ENCODE measurements at regions not wholly inside any gene's neighbourhood (a gene's known extent, or its start where the extent isn't known, plus 50 kb on each side); places are given as distances from the start of the nearest gene placed in this dataset.

DNA sequence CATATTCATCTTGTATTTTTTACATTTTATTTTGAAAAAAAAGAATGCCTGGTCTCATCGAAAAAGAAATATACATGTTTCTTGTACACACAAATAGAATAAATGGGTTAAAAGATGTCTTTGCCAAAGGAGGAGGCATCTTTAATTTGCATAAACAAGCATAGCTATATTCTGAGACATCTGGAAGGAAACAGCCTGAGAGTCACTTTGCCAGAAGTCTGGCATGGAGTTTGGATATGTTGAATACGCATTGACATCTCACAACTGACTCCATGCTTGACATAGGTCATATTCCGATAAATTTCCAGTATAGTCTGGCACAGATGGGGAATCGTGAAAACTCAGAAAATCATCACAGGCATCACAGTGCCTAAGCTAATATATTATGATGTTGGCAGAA, 1317.5 kb upstream of the CELF4 start:
- Mint-ChIP-seq H3K9me3 (peaks cover 10% of the 10 kb centered on the region), H3K4me3 (no peak overlapping the region)

DNA sequence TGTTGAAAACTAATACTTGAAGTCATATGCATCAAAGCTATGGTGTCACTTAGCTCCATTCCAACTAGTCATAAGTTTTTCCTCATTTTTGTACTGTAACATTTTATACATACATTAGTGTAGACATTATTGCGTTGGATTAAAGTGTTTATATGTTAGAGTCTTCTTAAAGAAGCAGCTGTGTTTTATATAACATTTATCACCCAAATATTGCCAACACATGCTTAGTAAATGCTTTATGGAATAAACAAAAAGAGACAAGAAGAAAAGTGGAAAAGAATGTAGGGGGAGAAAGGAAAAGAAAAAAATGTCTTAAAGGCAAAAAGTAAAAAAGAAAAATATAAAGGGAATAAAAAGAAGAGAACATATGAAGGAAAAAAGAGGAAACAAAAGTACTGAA, 1314.3 kb upstream of the CELF4 start:
- H3K4me1 Mint-ChIP-seq = no peaks in the 10 kb centered on the region
- DNase-seq (ENCODE audit: low spot score in 2 of 2) (no peak), ATAC-seq (no peak)
- peaks cover 10% of the 10 kb centered on the region for H3K9me3 Mint-ChIP-seq
- no peak overlapping the region for H3K4me3 Mint-ChIP-seq
- H3K36me3 Mint-ChIP-seq = no peaks in the 10 kb centered on the region
- H3K27ac Mint-ChIP-seq = no peak overlapping the region

More for the DNA sequence above, 1317.5 kb upstream of the CELF4 start:
- H3K36me3 Mint-ChIP-seq = no peaks in the 10 kb centered on the region
- no peak overlapping the region for H3K27ac Mint-ChIP-seq
- H3K4me1 Mint-ChIP-seq = no peaks in the 10 kb centered on the region
- no peak for ATAC-seq
- no peak for DNase-seq (ENCODE audit: low spot score in 2 of 2)

DNA sequence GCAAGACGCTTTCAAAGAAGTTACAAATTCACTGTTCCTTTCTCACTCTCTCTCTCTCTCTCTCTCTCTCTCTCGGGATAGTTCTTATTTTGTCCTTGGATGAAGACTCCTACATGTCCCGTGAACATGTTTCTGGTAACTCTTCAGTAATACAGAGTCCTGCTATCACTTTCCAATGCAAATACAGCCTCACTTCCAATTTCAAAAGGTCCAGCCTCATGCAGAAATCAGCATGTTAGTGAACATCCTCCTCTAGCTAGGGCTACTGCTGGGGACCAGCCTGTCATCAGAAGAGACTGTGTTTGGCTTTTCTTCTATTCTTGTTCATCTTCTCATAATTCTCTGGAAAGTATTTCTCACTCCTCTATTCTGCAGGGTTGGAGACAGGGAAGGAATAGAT, 1306.7 kb upstream of the CELF4 start:
- Mint-ChIP-seq H3K9me3 (peaks cover 10% of the 10 kb centered on the region), H3K36me3 (no peaks in the 10 kb centered on the region), H3K4me1 (no peaks in the 10 kb centered on the region), H3K4me3 (no peak overlapping the region), H3K27ac (no peak overlapping the region)
- ATAC-seq = no peak
- DNase-seq (ENCODE audit: low spot score in 2 of 2) = no peak

DNA sequence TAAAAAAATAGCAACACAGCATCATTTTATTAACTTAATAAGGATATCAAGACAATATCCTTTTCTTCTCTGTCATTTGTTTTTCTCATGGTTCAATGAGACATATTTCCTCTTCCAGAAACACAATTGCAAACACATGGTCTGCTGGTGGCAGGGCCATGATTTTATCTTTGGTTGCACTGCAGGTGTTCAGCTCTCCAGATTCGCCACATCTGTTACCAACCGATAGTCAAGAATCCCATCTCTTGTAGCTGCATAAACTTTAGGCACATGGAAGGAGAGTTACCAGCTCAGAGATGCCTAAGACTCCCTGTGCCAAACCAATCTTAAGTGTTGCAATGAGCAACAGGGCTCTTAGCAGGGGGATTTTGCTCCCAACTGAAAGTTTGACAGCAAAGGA, 1303.2 kb upstream of the CELF4 start:
- no peak overlapping the region for H3K27ac Mint-ChIP-seq
- no peaks in the 10 kb centered on the region for H3K4me1 Mint-ChIP-seq
- H3K4me3 Mint-ChIP-seq = no peak overlapping the region
- DNase-seq (ENCODE audit: low spot score in 2 of 2) (no peak), ATAC-seq (no peak)
- H3K9me3 Mint-ChIP-seq = peaks cover 10% of the 10 kb centered on the region
- no peaks in the 10 kb centered on the region for H3K36me3 Mint-ChIP-seq

DNA sequence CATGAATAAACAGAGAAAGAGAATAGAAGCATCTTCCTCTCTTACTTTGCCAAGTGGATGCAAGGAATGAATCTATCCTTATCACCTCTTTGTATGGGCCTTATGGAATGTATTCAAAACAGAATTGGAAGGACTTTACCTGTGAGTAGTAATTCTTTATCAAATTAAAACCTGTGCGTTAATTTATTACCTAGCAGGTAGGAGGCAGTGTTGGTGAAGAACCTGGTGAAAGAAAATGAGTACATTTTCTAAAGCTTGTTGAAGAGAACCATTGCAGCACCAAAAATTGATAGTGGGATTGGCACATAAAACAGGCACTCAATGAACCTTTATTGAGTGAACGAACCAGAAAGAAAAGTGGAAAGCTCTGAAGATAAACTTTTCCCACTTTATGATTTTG, 1302.1 kb upstream of the CELF4 start:
- DNase-seq (ENCODE audit: low spot score in 2 of 2) = no peak
- Mint-ChIP-seq H3K36me3 (no peaks in the 10 kb centered on the region), H3K4me1 (no peaks in the 10 kb centered on the region), H3K4me3 (no peak overlapping the region), H3K9me3 (peaks cover under 1% of the 10 kb centered on the region), H3K27ac (no peak overlapping the region)
- no peak for ATAC-seq

DNA sequence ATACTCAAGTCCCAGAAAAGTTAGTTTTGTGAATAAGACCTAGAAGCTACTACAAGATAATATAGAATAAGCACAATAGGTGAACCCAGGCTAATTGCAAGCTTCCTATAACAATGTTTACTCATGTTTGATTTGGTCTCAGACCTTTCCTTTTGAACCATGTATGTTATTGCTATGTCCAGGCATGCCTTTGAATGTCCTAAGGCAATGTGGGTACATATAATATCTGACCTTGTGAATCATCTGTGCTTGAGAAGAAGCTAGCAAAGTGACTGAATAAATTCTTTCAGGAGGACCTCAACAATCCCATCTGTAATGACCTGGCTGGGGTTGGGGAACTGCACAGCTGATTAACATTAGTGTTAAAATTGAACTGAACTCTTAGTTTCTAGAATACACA, 1285.9 kb upstream of the CELF4 start:
- Mint-ChIP-seq H3K27ac (no peak overlapping the region), H3K4me1 (no peaks in the 10 kb centered on the region), H3K4me3 (no peak overlapping the region), H3K9me3 (peaks cover 4% of the 10 kb centered on the region), H3K36me3 (no peaks in the 10 kb centered on the region)
- ATAC-seq (no peak), DNase-seq (ENCODE audit: low spot score in 2 of 2) (no peak)

DNA sequence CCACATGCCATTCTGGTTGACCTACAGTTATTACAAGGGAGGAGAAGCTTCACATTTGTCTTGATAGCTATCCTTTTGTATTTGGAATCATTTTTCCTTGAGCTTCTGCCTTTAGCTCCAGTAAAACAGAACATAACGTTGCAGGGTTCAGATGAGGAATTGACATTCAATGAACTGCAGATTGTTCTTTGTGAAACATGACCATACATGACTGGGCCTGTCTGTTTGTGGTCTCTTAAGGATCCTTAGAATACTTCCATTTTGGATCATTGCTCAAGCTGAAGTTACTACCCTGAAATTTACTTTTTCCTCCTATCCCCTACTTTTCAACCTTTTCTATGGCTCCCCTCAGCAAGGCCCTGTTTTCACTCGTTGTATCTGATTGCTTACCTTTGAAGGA, 1281.7 kb upstream of the CELF4 start:
- no peak for ATAC-seq
- H3K4me3 Mint-ChIP-seq = no peak overlapping the region
- no peak overlapping the region for H3K27ac Mint-ChIP-seq
- H3K9me3 Mint-ChIP-seq = peaks cover 2% of the 10 kb centered on the region
- no peaks in the 10 kb centered on the region for H3K4me1 Mint-ChIP-seq
- no peaks in the 10 kb centered on the region for H3K36me3 Mint-ChIP-seq
- DNase-seq (ENCODE audit: low spot score in 2 of 2) = no peak

DNA sequence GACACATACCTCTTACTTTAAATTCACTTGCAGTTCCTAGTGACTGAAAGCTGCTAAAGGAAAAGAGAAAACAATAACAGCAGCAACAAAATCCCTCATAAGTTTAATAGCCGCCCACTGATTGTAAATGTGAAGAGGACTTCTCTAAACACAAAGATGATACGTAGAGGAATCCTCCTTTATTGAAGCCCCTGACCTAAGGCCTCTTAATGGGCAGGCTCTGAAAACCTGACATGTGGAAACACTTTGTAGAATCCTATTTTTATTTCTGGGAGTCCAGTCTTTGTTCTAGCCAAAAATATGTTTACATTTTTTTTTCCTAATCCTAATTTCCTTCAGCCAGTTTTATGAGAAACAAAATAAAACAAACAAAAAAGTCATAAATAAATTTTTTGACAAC, 1277.7 kb upstream of the CELF4 start:
- ATAC-seq = no peak

DNA sequence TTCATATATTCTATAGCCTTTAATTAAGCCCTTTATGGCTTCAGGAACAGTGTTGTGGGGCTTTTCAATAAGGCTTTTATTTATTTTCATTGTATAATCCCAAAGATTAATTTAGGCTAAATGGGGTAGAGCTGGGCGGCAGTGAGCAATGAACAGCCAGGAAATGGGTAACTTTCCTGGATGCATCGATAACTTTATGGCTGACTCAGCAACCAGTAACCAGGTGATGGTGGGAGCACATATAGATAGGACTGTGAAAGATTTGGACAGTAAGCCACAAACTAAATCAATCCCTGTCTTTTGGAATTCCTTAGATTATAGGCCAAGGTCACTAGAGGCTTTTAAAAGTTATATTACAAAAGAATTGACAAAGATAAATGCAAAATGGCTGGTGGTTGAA, 1260.6 kb upstream of the CELF4 start:
- Mint-ChIP-seq H3K9me3 (peaks cover 2% of the 10 kb centered on the region), H3K4me3 (no peak overlapping the region), H3K36me3 (no peaks in the 10 kb centered on the region), H3K4me1 (no peaks in the 10 kb centered on the region), H3K27ac (no peak overlapping the region)
- DNase-seq (ENCODE audit: low spot score in 2 of 2) = no peak
- no peak for ATAC-seq

More for the DNA sequence above, 1277.7 kb upstream of the CELF4 start:
- no peak overlapping the region for H3K4me3 Mint-ChIP-seq
- no peaks in the 10 kb centered on the region for H3K4me1 Mint-ChIP-seq
- H3K9me3 Mint-ChIP-seq = peaks cover 5% of the 10 kb centered on the region
- no peak for DNase-seq (ENCODE audit: low spot score in 2 of 2)
- H3K27ac Mint-ChIP-seq = no peak overlapping the region
- no peaks in the 10 kb centered on the region for H3K36me3 Mint-ChIP-seq

DNA sequence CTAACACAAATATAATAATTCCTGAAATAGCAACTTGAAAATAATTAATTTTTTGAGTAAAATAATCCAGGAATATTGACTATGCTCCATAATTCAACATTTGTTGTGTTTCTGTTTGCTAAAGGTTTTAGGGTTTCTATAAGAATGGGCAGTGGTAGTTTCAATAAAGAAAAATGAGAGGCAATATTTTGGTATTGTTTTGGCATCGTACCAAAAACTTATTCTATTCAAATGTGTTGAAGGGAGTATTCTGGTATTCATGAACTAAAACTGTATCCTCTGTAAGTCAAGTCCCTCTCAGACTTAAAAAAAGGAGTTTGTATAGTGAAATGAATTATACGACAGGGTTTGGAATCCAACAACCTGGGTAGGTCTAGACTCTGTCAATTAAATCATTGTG, 1245.6 kb upstream of the CELF4 start:
- H3K36me3 Mint-ChIP-seq = no peaks in the 10 kb centered on the region
- DNase-seq (ENCODE audit: low spot score in 2 of 2) (no peak), ATAC-seq (no peak)
- no peak overlapping the region for H3K27ac Mint-ChIP-seq
- H3K4me3 Mint-ChIP-seq = no peak overlapping the region
- H3K9me3 Mint-ChIP-seq = peaks cover 6% of the 10 kb centered on the region
- no peaks in the 10 kb centered on the region for H3K4me1 Mint-ChIP-seq

DNA sequence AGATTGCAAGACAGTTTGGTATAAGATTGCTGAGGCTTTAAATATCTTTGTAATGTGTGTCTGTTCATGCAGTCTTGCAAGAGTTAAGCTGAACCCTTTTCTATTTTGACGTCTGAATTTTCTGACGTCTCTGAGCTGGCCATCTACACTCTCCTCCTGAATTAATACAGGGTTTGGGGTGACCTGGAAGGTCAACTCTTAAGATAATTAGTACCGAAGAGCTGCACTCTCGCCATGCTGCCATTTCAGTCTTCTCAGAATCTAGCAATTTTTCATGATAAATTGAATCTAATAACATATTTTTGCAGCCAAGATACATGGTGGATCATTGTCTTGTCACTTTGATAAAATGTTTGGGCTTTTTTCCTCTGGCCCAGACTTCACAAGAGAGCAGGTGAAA, 1245.2 kb upstream of the CELF4 start:
- Mint-ChIP-seq H3K4me1 (no peaks in the 10 kb centered on the region), H3K36me3 (no peaks in the 10 kb centered on the region), H3K27ac (no peak overlapping the region), H3K9me3 (peaks cover 6% of the 10 kb centered on the region), H3K4me3 (no peak overlapping the region)
- DNase-seq (ENCODE audit: low spot score in 2 of 2) (no peak), ATAC-seq (no peak)

DNA sequence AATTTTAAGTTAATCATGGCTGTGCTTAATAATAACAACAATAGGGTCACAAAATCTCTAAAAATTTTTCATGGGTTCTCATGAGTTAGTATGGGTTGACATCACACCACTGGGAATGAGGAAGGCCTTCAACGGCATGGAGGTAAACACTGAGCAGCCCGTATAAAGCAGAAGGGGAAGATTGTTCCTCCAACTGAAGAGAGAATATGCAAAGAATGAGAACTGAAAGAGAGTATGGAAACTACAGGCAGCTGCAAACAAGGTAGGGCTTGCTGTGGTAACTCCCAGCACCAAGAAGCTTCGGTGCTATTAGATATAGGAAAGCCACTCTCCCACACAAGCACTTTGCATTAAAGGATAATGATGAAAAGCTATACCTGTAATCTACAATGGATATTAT, 1242.3 kb upstream of the CELF4 start:
- H3K27ac Mint-ChIP-seq = no peak overlapping the region
- no peaks in the 10 kb centered on the region for H3K36me3 Mint-ChIP-seq
- H3K4me1 Mint-ChIP-seq = no peaks in the 10 kb centered on the region
- ATAC-seq (no peak), DNase-seq (ENCODE audit: low spot score in 2 of 2) (no peak)
- no peak overlapping the region for H3K4me3 Mint-ChIP-seq
- H3K9me3 Mint-ChIP-seq = no peaks in the 10 kb centered on the region

DNA sequence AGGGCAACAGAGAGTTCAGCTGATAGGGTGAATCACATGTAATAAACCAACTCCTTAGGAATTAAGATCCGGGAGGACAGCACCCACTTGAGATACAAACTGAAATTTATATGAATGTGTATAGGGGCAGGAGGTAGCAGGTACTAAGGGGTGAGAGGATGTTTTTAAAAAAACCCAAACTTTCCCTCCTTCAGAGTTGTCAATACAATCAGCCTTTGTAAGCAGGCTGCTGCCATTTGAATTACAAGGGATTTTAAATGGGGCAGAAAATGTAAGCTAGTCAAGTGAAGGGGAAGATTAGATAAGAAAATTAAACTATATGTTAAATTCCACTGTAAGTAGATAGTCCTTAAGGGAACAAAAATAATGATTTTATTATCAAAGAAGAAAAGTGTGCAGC, 1239.7 kb upstream of the CELF4 start:
- DNase-seq (ENCODE audit: low spot score in 2 of 2) (no peak), ATAC-seq (no peak)
- Mint-ChIP-seq H3K4me3 (no peak overlapping the region), H3K9me3 (peaks cover 7% of the 10 kb centered on the region), H3K27ac (no peak overlapping the region), H3K4me1 (no peaks in the 10 kb centered on the region), H3K36me3 (no peaks in the 10 kb centered on the region)

DNA sequence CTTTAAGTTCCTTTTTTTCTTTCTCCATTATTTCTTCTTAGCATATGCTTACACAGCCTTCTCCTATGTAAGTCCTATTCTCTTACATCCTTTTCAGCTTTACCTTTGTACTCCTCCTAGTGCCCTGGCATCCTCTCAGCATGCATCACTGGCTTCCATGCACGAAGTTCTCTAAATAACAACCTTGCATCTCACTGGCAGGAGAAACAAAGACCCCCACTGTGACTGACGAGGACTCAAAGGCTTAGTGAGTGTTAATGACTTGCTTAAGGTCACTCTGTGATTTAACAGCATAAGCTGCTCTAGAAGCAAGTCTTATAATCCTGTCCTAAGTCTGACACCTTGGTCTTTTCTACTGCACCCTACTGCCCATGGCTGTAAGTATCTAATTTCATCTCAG, 1236.0 kb upstream of the CELF4 start:
- H3K9me3 Mint-ChIP-seq = peaks cover 10% of the 10 kb centered on the region
- no peaks in the 10 kb centered on the region for H3K4me1 Mint-ChIP-seq
- no peak for ATAC-seq
- H3K36me3 Mint-ChIP-seq = no peaks in the 10 kb centered on the region
- H3K27ac Mint-ChIP-seq = no peak overlapping the region
- H3K4me3 Mint-ChIP-seq = no peak overlapping the region
- no peak for DNase-seq (ENCODE audit: low spot score in 2 of 2)

DNA sequence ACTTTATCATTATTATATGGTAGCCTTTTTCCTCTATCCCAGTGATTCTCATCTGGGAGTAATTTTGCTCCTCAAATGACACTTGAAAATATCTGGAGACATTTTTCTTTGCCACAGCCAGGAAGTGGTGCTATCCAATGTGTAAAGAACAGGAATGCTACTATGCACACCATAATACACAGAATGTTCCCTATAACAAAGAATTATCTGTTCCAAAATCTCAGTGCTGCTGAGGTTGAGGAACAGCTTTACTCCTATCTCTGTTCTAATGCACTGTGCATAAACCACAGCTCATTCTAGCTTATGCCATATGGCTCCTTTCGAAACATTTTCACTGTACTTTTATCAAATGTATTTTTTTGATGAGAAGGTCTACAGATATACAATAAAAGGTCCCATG, 1231.2 kb upstream of the CELF4 start:
- no peak overlapping the region for H3K27ac Mint-ChIP-seq
- no peak overlapping the region for H3K4me3 Mint-ChIP-seq
- no peaks in the 10 kb centered on the region for H3K4me1 Mint-ChIP-seq
- DNase-seq (ENCODE audit: low spot score in 2 of 2) (no peak), ATAC-seq (no peak)
- H3K36me3 Mint-ChIP-seq = no peaks in the 10 kb centered on the region
- H3K9me3 Mint-ChIP-seq = peaks cover 9% of the 10 kb centered on the region

DNA sequence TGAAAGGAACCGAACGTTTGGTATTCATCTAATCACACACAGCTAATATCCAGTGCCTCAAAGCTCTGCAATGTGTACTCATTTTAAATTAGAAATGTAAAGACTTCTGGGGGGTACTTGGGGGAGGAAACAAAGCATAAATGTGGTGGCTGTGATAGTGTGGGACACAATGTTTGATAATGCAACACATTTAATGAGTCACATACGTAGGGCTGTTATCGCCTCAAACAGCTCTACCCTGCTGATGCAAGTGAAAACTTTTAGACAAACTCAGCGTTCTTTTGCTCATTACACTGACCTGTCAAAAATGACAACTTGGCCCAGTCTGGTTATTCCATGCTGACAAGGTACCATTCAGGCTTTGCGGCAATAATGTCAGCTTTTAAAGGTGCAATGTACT, 1227.1 kb upstream of the CELF4 start:
- Mint-ChIP-seq H3K27ac (no peak overlapping the region), H3K36me3 (no peaks in the 10 kb centered on the region), H3K4me3 (no peak overlapping the region), H3K4me1 (no peaks in the 10 kb centered on the region), H3K9me3 (peaks cover 7% of the 10 kb centered on the region)
- DNase-seq (ENCODE audit: low spot score in 2 of 2) (no peak), ATAC-seq (no peak)

DNA sequence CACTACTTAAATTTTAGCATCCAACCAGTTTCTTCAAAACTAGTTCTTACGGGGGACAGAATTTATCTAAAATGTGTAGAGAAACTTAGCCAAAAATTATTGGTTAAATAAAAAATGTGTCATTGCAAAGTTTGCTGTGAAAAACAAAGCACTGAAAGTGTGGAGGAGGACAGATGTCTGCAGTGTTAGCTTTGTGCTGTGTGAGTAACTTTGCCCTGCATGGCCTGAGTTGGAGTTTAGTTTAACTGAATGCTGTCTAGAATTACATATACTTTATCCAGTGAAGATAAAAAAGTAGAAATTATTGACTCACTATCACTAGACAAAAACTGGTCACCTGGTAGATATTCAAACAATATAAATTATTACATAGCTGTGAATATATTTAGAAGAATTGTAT, 1225.2 kb upstream of the CELF4 start:
- Mint-ChIP-seq H3K4me3 (no peak overlapping the region), H3K27ac (no peak overlapping the region), H3K9me3 (peaks cover 3% of the 10 kb centered on the region), H3K36me3 (no peaks in the 10 kb centered on the region), H3K4me1 (no peaks in the 10 kb centered on the region)
- DNase-seq (ENCODE audit: low spot score in 2 of 2) (no peak), ATAC-seq (no peak)

Measured in stimulated activated effector memory CD8-positive, alpha-beta T cell treated with anti-CD3 and anti-CD28 coated beads, Interleukin-12 subunit alpha, Interleukin-12 subunit beta, amount 100 ng/mL, for 72 hours (primary cell).